Dermis blood vessel endothelial cell (primary cell): ENCODE measurements at regions not wholly inside any gene's neighbourhood (a gene's known extent, or its start where the extent isn't known, plus 50 kb on each side); places are given as distances from the start of the nearest gene placed in this dataset.
A peak's percentile ranks its signal among the peaks of the same experiment; 100 is the strongest.
"Not testable (repeated sequence)": the region's sequence is repeated elsewhere in the genome, so short reads cannot be mapped to it uniquely, and the experiment has no call there.

ENCODE experiments used
- DNase-seq: peaks from one replicate; pipeline ENCODE4 v3.0.0; 2010

GRCh38 chr5:122515210-122515609 lies 203.2 kb downstream of the SNCAIP start:
- not testable (repeated sequence) for DNase-seq

- DNase-seq: peak; percentile 82
Observed at GRCh38 chr5:122515709-122516431, 203.8 kb downstream of the SNCAIP start.

DNA sequence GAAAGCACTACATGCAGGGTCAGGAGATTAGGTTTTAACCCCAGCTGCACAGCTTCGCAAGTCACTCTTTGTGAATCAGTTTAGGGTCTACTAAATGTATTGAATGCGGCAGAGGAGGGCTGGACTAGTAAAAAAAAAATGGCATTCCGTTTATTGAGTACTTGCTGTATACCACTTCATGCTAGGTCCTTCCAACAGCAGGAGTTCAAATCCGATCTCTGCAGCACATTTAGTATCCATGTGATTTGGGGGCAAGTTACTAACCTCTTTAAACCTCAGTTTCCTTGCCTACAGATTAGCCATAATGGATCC lies 204.4 kb downstream of the SNCAIP start:
- no peak for DNase-seq

DNA sequence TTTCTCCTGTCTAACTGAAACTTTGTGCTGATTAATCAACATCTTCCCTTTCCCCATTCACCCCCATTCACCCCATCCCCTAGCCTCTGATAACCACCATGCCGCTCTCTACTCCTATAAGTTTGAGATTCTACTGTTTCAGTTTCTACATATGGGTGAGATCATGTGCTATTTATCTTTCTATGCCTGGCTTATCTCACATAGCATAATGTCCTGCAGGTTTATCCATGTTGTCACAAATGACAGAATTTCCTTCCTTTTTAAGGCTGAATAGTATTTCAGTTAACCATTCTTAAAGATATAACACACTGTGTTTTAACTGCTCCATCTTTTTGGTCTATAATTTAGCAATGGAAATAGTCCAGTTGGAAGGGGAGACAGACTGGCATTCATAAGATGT lies 205.1 kb downstream of the SNCAIP start:
- DNase-seq: peak; percentile 7

DNA sequence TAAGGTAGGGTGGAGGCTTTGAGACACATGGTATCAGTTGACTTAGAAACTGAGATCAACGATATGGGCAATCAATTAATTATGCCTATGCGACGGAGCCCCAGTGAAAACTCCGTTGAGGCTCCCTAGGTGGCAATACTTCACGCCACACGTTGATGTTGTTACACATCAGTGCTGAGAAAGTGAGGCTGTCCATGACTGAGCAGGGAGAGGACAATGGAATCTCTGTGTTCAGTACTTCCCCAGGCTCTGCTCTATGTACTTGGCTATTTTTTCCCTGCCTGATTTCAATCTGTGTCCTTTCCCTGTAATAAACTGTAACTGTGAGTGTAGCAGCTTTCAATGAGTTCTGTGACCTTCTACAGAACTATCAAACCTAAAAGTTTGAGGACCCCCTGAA lies 211.7 kb downstream of the SNCAIP start:
- no peak for DNase-seq

DNA sequence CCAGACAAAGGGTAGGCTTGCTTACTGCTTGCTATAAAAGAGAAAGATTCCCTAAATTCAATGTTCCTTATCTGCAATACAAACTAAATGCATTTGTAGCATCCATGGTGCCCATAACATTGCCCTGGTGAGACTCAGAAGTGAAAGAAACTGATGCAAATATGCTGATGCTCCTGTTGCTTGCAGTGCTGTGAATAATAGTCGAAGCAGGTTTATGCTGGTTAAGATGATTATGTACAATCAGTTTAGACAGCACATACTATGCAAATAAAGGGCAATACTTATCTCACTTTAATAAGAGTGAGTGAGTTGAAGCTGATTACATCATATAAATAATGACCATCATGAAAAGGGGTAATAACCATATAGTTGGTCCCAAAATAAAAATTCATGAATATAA lies 215.5 kb downstream of the SNCAIP start:
- DNase-seq: no peak

DNA sequence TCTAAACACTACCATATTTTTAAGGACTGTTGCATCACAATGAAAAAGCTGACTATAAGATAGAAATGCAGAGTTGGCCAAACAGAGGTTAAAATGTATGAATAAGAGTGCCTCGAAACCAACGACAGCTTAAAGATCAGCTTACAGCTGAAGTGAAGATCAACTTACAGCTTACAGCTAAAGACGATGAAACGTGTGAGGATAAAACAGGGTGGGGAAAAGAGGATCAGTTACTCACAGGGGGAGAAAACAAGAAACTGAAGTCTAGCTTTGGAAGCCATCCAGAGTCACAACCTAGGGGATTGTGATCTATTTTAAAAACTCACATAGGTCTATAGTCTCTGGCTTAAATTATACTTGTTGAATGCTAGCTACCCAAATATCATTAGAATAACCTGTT lies 220.0 kb downstream of the SNCAIP start:
- DNase-seq: no peak

DNA sequence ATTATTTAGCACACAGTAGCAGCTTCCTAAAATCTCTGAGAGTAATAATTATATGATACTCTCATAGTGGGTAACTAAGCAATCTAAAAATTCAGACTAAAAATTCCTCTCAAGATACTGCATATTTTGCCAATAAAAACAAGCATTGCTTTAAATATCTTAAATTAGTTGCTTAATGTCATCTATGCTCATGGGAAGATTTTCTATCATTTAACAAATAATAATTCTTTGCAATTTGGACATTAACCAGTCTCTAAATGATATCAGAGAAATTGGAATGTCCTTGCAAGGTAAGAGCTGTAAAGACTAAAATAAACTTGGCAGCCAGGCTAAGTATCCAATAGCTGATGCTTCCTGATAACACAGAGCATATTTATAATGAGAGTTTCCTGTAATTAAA lies 221.8 kb downstream of the SNCAIP start:
- no peak for DNase-seq

- no peak for DNase-seq
Observed at GRCh38 chr5:122534829-122535228, 222.8 kb downstream of the SNCAIP start.

GRCh38 chr5:122541388-122541787 lies 229.4 kb downstream of the SNCAIP start:
- DNase-seq: no peak

DNA sequence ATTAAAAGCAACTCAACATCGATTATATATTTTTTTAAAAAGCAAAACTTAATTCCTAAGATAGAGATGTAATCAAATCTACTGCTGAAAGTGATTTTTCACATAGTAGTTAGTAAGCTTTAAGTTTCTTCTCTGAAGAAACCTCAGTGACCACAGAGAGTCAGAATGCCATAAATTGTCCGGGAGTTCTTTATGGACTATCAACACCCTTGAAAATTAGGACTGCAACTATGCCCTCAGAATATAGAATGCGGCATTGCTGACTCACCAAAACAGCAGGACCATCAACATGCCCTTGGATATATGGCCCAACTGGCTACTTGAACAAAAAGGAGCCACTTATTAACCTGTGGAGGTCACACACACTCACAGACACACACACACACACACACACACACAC lies 228.9 kb upstream of the SNX2 start:
- DNase-seq: no peak

- no peak for DNase-seq
Observed at GRCh38 chr5:122547219-122547618, 227.7 kb upstream of the SNX2 start.

DNA sequence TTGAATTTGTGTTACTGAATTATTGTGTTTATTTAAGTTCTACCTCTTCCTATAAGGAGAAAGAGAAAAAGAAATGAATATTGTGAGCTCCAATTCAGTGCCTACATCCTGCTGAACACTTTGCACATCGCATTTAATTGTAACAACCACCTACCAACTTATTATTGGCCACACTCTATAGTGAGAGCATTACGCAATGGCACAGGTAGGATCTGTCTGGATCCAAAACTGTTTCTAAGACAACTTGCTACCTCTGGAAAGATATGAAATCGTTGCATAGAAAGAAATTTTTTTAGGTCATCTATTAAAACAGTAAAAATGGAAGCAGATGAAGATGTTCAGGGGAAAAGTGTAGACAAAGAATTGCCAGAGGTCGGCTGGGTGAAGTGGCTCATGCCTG lies 227.2 kb upstream of the SNX2 start:
- DNase-seq: no peak

GRCh38 chr5:122559676-122560075 lies 215.2 kb upstream of the SNX2 start:
- peak; percentile 9 for DNase-seq

DNA sequence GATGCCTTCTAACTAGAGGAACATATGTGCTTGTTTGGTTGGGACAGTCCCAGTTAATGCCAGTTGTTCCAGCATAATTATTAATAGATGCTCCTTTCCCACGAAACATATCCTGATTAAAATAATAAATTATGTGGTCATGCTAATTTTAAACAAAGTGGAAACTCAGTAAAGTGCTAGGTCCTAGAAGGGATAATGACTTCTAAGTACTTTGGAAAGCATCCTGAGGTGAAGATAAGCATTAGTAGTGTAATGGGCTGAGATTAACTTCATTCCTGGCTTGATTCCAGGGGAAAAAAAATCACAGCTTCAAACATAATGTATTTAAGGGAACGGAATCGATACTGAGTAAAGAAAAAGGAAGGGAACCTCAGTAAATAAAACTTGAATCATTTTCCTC lies 213.7 kb upstream of the SNX2 start:
- DNase-seq: no peak

- DNase-seq: no peak
Observed at GRCh38 chr5:122565331-122565730, 209.5 kb upstream of the SNX2 start.

DNA sequence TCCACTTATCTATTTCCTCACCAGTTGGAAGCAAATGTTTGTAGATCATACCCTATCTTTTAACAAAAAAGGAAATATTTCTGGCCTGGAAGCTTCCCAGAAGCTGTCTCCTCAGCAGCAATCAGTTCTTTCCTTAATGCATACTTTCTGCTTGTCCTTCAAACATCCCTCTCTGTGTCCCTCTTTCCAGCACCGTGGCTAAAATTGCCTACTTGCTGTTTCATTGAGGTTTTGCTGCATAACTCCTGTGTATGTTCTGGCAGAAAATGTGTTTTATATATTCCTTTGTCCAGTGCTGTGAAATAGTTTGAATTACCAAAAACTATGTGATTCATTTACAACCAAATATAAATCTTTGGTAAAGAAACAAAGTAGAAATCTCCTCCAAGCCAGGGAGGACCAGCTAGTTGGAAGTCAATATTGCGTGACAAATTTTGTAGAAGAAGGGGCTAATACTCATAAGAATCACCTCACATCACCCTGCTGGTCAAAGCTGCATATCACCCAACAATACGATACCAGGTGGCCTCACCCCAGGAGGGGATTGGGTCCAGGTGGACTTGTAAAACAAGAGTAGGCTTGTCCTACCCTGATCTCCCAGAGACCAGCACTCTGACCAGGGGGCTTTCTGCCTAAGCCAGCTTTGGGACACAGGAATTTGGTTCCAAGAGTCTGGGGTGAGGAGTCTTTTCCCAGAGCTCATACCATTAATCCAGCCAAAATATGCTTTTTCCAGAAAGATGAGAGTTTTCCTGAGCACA lies 198.4 kb upstream of the SNX2 start:
- DNase-seq: no peak

GRCh38 chr5:122581629-122582028 lies 193.3 kb upstream of the SNX2 start:
- no peak for DNase-seq

GRCh38 chr5:122584411-122585300 lies 190.2 kb upstream of the SNX2 start:
- no peak for DNase-seq

GRCh38 chr5:122585371-122585770 lies 189.5 kb upstream of the SNX2 start:
- no peak for DNase-seq

- no peak for DNase-seq
Observed at GRCh38 chr5:122586351-122586750, 188.5 kb upstream of the SNX2 start.

DNA sequence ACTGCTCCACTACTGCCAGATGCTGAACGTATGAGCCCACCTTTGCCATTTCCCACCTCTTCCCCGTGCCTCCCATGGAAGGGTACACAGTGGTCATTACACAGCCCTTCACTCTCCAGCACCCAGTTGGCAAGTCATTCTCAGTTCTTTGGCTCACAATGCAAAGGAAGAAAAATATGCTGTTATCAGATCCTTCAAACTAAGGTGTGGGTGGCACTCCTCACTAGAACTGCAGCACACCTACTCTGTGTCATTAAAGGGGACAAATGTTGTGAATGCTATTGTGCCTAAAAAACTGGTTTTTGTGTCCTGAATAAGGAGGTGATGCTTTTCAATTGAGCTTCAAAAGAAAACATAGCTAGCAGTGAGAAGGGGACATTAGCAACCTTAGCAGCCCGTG lies 183.1 kb upstream of the SNX2 start:
- no peak for DNase-seq

DNA sequence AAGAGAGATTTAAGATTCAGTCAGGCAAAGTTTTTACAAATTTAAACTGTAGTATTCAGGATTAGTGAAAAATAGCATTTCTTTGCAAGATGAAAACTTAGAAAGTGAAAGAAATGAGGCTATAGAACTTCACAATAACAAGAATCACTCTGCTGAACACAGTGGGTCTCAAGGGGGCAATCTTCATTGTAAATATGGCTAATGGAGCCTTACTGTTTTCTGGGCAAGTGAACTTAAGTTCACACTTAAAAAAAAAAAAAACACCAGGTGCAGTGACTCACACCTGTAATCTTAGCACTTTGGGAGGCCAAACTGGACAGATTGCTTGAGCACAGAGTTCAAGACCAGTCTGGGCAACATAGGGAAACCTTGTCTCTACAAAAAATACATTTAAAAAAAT lies 175.9 kb upstream of the SNX2 start:
- DNase-seq: no peak

- DNase-seq: no peak
Observed at GRCh38 chr5:122600924-122601323, 174.0 kb upstream of the SNX2 start.
